Mammary epithelial cell (primary cell): ENCODE measurements at regions not wholly inside any gene's neighbourhood (a gene's known extent, or its start where the extent isn't known, plus 50 kb on each side); places are given as distances from the start of the nearest gene placed in this dataset.

Source experiments
- EZH2 ChIP-seq: IDR thresholded peaks from 2 replicates; pipeline ENCODE4 v1.6.1; 2012; ENCODE audit warnings: low read length, inconsistent platforms, borderline replicate concordance
- TF ChIP-seq, protein P1 (sequence below), 2 donors: IDR thresholded peaks in 1 of 2; conservative IDR thresholded peaks in 1 of 2; 2 replicates each; pipeline ENCODE4 v1.5.1; 2011 to 2012; ENCODE audit warnings: inconsistent platforms in 2 of 2, low read length in 2 of 2, mild to moderate bottlenecking in 2 of 2, control low read depth in 1 of 2, low read depth in 1 of 2; ENCODE audit not compliant: insufficient read depth in 1 of 2; ENCODE audit errors: extremely low read depth in 1 of 2

DNA sequence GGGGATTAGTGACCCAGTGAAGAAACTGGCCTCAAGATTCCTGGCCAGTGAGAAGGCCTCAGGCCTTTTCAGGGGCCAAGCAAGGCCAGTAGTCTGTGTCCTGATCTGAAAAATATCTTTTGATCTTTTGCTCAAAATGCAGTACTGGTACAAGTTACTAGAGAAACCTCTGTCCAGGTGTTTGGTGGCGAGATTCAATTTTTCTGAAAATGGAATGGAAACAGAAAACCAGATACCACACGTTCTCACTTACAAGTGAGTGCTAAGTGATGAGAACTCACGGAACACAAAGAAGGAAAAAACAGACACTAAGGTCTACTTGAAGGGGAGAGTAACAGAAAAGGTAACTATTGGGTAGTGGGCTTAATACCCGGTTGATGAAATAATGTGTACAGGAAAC is 463.4 kb downstream of the ZIC1 start:
- no peak for TF ChIP-seq EZH2
- TF ChIP-seq, protein P1, sequence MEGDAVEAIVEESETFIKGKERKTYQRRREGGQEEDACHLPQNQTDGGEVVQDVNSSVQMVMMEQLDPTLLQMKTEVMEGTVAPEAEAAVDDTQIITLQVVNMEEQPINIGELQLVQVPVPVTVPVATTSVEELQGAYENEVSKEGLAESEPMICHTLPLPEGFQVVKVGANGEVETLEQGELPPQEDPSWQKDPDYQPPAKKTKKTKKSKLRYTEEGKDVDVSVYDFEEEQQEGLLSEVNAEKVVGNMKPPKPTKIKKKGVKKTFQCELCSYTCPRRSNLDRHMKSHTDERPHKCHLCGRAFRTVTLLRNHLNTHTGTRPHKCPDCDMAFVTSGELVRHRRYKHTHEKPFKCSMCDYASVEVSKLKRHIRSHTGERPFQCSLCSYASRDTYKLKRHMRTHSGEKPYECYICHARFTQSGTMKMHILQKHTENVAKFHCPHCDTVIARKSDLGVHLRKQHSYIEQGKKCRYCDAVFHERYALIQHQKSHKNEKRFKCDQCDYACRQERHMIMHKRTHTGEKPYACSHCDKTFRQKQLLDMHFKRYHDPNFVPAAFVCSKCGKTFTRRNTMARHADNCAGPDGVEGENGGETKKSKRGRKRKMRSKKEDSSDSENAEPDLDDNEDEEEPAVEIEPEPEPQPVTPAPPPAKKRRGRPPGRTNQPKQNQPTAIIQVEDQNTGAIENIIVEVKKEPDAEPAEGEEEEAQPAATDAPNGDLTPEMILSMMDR (conservative IDR thresholded peaks at IDR 0.05 in 1 of 2, IDR thresholded peaks at IDR 0.05 in 1 of 2; ENCODE audit: extremely low read depth in 1 of 2, insufficient read depth in 1 of 2, low read depth in 1 of 2, low read length in 2 of 2) = no peak
